ENCODE measurements at regions not wholly inside any gene's neighbourhood (a gene's known extent, or its start where the extent isn't known, plus 50 kb on each side); places are given as distances from the start of the nearest gene placed in this dataset.

DNA sequence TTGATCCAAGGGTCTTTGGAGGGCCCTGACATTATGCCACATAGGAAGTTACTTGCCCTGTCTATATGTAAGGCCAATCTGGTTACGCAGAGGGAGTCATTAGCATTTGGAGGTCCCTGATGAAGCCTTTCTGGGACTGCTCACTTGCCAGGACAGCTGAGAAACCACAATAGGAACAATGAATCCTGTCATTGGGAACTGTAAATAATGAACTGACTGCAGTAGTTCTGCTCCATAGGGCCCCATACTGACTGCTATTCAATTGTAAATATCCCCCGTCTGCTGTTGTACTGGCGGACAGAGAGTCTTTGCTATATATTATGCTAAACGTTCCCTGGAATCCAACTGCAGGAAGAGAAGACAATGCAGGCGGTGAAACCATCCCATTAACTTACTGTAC, 149.4 kb upstream of the DCC start:
- H3K4me2 ChIP-seq (ENCODE audit: low read depth, low read length) = no peak overlapping the region
- no peak for ATAC-seq
- peaks cover 68% of the 10 kb centered on the region for H3K9me3 ChIP-seq (ENCODE audit: low read length)
- no TSS peak for BruUV-seq (replicated peaks)
- DNase-seq (ENCODE audit: low spot score) = no peak
- no peak overlapping the region for H3K4me3 ChIP-seq (replicated peaks in 1 of 3; ENCODE audit: insufficient read depth in 1 of 3, low read depth in 2 of 3, low read length in 3 of 3)
- ChIA-PET CTCF (ENCODE audit: low intra/inter-chr PET ratio, low total read pairs) (no interaction called here), POLR2A (no interaction called here)
- FAIRE-seq = no peak
- intact Hi-C loops (cut with micrococcal nuclease; ENCODE audit: unreplicated experiment) = no loop called here
- in situ Hi-C loops (cut with HindIII; ENCODE audit: extremely low pct_ligation_motif_present, low pct_unique_long_range_greater_than_20kb) = no loop called here
- no peak overlapping the region for H3K9ac ChIP-seq (ENCODE audit: insufficient read depth, low read depth, low read length)
- 39% methylated on average over 5 of the region's 5 CpGs for WGBS (ENCODE audit: low lambda C conversion rate)
- no peaks in the 10 kb centered on the region for H3K4me1 ChIP-seq (ENCODE audit: insufficient read depth, low read length)
- no peak overlapping the region for H2AFZ ChIP-seq (ENCODE audit: low read length)
- no peak overlapping the region for H3K27ac ChIP-seq (ENCODE audit: extremely low read length, insufficient read depth, low read length)
- no peaks in the 10 kb centered on the region for H4K20me1 ChIP-seq (ENCODE audit: insufficient read depth, low read length)
- H3K36me3 ChIP-seq (replicated peaks in 1 of 2; ENCODE audit: control insufficient read depth in 1 of 2, insufficient read depth in 2 of 2, low read length in 2 of 2) = no peaks in the 10 kb centered on the region
- H3K79me2 ChIP-seq (ENCODE audit: insufficient read depth, low read length) = no peaks in the 10 kb centered on the region
- H3K27me3 ChIP-seq (ENCODE audit: control insufficient read depth in 1 of 2, insufficient read depth in 2 of 2, low read length in 2 of 2) = no peaks in the 10 kb centered on the region
- TF ChIP-seq NFRKB (IDR thresholded peaks at IDR 0.05) (no peak), CENPBD1 (CRISPR knock-in tag; IDR thresholded peaks at IDR 0.05; ENCODE audit: borderline replicate concordance, low read depth) (no peak), ZNF230 (CRISPR knock-in tag; IDR thresholded peaks at IDR 0.05) (no peak), NFIC (IDR thresholded peaks at IDR 0.05; ENCODE audit: low read length) (no peak), CCDC6 (CRISPR knock-in tag; IDR thresholded peaks at IDR 0.05) (no peak), ZNF773 (CRISPR knock-in tag; IDR thresholded peaks at IDR 0.05; ENCODE audit: borderline replicate concordance) (no peak), FOSL1 (CRISPR knock-in tag; IDR thresholded peaks at IDR 0.05; ENCODE audit: borderline replicate concordance) (no peak), ZNF558 (CRISPR knock-in tag; IDR thresholded peaks at IDR 0.05; ENCODE audit: borderline replicate concordance) (no peak), ZNF292 (CRISPR knock-in tag; IDR thresholded peaks at IDR 0.05; ENCODE audit: borderline replicate concordance, low read depth) (no peak), REL (CRISPR knock-in tag; conservative IDR thresholded peaks at IDR 0.05) (no peak), FOXJ3 (CRISPR knock-in tag; IDR thresholded peaks at IDR 0.05; ENCODE audit: borderline replicate concordance) (no peak), ZNF777 (CRISPR knock-in tag; IDR thresholded peaks at IDR 0.05) (no peak), ZSCAN29 (CRISPR knock-in tag; conservative IDR thresholded peaks at IDR 0.05) (no peak)
- TF ChIP-seq, protein P1, sequence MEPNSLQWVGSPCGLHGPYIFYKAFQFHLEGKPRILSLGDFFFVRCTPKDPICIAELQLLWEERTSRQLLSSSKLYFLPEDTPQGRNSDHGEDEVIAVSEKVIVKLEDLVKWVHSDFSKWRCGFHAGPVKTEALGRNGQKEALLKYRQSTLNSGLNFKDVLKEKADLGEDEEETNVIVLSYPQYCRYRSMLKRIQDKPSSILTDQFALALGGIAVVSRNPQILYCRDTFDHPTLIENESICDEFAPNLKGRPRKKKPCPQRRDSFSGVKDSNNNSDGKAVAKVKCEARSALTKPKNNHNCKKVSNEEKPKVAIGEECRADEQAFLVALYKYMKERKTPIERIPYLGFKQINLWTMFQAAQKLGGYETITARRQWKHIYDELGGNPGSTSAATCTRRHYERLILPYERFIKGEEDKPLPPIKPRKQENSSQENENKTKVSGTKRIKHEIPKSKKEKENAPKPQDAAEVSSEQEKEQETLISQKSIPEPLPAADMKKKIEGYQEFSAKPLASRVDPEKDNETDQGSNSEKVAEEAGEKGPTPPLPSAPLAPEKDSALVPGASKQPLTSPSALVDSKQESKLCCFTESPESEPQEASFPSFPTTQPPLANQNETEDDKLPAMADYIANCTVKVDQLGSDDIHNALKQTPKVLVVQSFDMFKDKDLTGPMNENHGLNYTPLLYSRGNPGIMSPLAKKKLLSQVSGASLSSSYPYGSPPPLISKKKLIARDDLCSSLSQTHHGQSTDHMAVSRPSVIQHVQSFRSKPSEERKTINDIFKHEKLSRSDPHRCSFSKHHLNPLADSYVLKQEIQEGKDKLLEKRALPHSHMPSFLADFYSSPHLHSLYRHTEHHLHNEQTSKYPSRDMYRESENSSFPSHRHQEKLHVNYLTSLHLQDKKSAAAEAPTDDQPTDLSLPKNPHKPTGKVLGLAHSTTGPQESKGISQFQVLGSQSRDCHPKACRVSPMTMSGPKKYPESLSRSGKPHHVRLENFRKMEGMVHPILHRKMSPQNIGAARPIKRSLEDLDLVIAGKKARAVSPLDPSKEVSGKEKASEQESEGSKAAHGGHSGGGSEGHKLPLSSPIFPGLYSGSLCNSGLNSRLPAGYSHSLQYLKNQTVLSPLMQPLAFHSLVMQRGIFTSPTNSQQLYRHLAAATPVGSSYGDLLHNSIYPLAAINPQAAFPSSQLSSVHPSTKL (CRISPR knock-in tag; IDR thresholded peaks at IDR 0.05) = no peak
- TF ChIP-seq, protein P2, sequence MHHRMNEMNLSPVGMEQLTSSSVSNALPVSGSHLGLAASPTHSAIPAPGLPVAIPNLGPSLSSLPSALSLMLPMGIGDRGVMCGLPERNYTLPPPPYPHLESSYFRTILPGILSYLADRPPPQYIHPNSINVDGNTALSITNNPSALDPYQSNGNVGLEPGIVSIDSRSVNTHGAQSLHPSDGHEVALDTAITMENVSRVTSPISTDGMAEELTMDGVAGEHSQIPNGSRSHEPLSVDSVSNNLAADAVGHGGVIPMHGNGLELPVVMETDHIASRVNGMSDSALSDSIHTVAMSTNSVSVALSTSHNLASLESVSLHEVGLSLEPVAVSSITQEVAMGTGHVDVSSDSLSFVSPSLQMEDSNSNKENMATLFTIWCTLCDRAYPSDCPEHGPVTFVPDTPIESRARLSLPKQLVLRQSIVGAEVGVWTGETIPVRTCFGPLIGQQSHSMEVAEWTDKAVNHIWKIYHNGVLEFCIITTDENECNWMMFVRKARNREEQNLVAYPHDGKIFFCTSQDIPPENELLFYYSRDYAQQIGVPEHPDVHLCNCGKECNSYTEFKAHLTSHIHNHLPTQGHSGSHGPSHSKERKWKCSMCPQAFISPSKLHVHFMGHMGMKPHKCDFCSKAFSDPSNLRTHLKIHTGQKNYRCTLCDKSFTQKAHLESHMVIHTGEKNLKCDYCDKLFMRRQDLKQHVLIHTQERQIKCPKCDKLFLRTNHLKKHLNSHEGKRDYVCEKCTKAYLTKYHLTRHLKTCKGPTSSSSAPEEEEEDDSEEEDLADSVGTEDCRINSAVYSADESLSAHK (CRISPR knock-in tag; IDR thresholded peaks at IDR 0.05; ENCODE audit: borderline replicate concordance) = no peak

All from HepG2 (cell line).